MG63 (cell line): ENCODE measurements at regions not wholly inside any gene's neighbourhood (a gene's known extent, or its start where the extent isn't known, plus 50 kb on each side); places are given as distances from the start of the nearest gene placed in this dataset.

Source experiments
- DNase-seq: peaks from one replicate; pipeline ENCODE4 v3.0.0-alpha.2; 2020
- H3K27me3 ChIP-seq: fragments of 250-450 bp; sonication (Bioruptor Pico); 2 replicates; pipeline ENCODE4 v1.5.1; 2020; ENCODE audit warnings: mild to moderate bottlenecking, moderate library complexity
- H3K36me3 ChIP-seq: fragments of 250-450 bp; sonication (Bioruptor Pico); 2 replicates; pipeline ENCODE4 v1.5.1; 2020; ENCODE audit warnings: mild to moderate bottlenecking, moderate library complexity
- H3K4me3 ChIP-seq: fragments of 250-450 bp; sonication (Bioruptor Pico); 2 replicates; pipeline ENCODE4 v1.5.1; 2020; ENCODE audit warnings: mild to moderate bottlenecking, moderate library complexity
- H3K9me3 ChIP-seq: fragments of 250-450 bp; sonication (Bioruptor Pico); 2 replicates; pipeline ENCODE4 v1.5.1; 2020; ENCODE audit warnings: mild to moderate bottlenecking, moderate library complexity

DNA sequence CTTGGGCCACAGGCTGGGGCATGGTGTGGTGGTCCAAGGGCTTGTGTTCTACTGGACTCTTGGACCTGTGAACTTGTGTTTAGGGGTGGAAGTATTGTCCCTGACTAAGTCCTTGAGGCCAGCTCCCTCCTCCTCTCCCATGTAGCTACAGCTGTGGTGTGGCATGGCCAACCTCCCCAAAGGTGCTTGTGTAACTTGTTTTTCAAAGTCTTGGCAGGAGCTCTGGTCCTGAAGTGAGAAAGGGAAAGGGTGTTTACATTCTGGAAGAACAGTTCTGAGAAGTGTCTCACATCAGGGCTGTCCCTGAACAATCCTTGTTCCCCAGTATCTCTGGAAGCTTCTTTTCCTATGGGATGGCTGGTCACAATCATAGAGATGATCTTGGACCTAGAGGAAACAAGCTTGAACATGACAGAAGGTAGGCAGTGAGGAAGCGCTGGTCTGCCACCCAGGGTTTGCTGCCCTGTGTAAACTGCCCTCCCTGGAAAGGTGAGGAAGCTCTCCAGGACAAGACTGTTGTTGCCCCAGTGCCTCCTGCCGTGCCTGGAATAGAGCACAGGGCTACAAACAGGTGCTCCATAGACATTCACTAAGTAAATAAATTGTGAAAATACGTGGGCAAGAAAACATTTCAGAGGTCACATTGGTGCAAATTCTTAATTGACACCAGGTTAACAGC is 64.6 kb upstream of the KLF9 start:
- no peaks in the 10 kb centered on the region for H3K9me3 ChIP-seq
- H3K27me3 ChIP-seq = no peaks in the 10 kb centered on the region
- no peaks in the 10 kb centered on the region for H3K36me3 ChIP-seq
- H3K4me3 ChIP-seq = no peak overlapping the region
- DNase-seq = no peak

DNA sequence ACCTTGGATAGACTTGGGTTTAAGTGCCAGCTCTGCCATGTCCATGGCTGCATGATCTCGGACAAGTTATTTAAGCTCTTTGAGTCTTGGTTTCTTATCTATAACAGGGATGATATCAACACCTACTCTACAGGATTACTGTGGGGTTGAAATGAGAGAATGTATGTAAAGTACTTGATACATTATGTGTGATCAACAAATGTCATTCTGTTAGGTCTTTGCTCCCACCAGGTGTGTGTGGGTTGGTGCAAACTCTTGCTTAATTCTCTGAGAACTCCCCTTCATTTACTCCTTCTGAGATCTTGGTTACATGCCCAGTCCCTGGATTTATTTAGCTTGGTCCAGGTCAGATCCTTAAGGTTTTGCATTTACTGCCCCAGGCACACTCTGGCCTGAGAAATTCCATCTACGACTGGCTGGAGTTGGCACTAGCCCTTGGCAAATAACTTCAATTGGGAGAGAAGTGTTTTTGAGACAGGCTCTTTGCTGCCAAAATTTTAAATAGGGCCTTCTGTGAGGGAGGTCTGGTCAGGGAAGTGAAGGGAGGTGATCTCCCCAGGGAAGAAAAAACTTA is 63.5 kb upstream of the KLF9 start:
- DNase-seq = no peak

DNA sequence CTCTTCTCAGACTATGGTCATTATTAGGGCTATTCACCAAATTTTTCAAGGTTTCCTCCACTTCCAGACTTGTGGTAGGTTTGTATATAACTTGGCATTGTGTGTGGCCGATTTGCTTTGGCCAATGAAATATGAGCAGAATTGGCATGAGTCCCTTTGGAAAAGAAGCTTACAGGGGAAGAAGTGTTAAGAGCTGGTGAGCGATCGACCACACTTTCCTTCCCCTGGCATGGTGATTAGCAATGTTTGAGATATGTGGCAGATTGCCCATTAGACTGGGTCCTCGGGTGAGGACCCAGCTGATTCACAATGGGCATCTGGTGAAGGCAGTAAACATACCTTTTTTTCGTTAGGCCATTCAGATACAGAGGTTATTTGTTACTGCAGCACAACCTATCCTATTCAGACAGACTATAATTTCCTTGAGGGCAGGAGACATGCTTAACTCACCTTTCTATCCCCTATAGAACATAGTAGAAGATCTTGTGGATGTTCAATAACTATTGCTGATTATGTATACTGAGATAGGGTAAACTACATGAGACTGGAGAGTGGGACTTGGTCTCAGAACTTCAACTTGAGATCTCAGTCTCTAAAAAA is 62.8 kb upstream of the KLF9 start:
- no peaks in the 10 kb centered on the region for H3K27me3 ChIP-seq
- no peaks in the 10 kb centered on the region for H3K9me3 ChIP-seq
- H3K36me3 ChIP-seq = no peaks in the 10 kb centered on the region
- DNase-seq = peak; percentile 52
- no peak overlapping the region for H3K4me3 ChIP-seq

More for the DNA sequence above, 63.5 kb upstream of the KLF9 start:
- H3K36me3 ChIP-seq = no peaks in the 10 kb centered on the region
- H3K9me3 ChIP-seq = no peaks in the 10 kb centered on the region
- H3K27me3 ChIP-seq = no peaks in the 10 kb centered on the region
- H3K4me3 ChIP-seq = no peak overlapping the region

DNA sequence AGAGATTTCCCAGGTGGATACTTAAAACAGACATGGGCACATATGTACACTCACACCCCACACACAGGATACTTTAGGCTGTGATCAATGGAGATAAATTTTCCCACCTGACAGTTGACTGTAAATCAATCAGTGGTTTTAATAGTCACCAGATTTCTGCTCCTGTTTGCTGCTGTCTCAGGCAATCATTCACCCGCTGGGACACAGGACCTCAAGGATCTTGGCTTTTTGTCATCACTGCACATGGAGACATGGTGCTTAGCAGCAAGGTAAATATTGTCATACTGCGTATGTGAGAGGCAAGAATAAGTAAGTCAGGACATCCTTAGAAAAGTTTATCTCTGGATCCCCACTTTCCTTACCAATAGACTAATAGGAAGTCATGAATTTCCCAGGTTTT is 60.8 kb upstream of the KLF9 start:
- H3K36me3 ChIP-seq = no peaks in the 10 kb centered on the region
- H3K4me3 ChIP-seq = no peak overlapping the region
- no peaks in the 10 kb centered on the region for H3K9me3 ChIP-seq
- no peaks in the 10 kb centered on the region for H3K27me3 ChIP-seq
- no peak for DNase-seq

DNA sequence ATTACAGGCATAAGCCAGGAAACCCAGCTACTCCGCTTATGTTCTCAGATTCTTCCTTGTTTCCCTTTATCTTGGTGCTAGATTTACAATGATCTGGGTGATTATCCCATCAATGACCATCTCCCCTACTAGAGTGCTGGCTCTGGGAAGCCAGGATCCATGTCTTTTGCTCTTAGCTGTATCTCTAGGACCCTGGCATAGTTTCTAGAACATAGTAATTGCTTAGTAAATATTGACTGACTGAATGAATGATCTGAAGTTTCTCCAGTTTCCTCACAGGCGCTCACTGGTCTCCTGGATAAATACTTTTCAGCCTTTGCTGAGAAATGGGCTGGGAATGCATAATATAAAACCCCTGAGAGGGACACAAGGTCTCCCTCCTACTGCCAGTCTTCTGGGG is 60.0 kb upstream of the KLF9 start:
- Histone ChIP-seq H3K9me3 (no peaks in the 10 kb centered on the region), H3K27me3 (no peaks in the 10 kb centered on the region), H3K4me3 (no peak overlapping the region), H3K36me3 (no peaks in the 10 kb centered on the region)
- DNase-seq = no peak

DNA sequence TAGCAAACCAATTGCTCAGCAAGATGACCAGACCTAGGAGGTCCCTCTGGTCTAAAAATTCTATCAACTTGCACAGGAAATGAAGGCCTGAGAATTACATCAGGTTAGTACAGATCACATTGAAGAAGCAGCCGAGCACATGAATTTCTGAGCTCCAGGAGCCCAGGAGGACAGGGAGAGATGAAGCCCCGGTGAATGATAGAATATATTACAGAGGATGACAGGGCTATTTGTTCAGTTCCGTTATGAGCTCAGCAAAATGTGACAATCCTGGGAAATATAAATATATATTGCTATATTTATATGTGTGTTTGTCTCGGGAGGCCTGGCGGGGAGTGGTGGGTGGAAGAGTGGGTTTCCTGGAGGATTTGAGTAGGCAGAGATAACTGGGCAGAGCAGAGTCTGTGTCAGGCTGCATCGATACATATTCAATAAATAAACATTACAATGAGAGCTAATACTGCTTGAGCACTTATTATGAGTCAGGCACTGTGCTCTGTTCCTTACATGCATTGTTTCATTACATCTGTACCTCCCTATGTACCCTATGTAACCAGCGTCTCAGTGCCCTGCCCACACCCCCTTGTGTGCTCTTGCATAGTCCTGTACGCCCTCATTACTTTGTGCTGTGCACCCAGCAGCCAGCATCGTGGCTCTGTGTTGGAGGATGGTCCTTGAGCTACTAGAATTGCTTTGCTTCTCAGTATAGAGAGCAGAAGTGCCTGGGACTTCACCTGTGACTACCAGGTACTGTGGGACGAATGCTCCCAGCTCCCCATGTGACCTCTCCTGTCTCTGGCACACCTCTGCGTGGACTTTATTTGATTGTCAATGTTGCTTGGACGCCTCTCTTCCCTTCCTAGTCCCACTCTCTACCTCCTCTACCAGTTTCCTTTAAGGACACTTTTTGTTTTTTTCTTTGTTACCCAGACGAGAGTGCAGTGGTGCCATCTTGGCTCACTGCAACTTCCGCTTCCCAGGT is 58.1 kb upstream of the KLF9 start:
- no peaks in the 10 kb centered on the region for H3K27me3 ChIP-seq
- H3K36me3 ChIP-seq = no peaks in the 10 kb centered on the region
- no peak for DNase-seq
- H3K4me3 ChIP-seq = no peak overlapping the region
- H3K9me3 ChIP-seq = no peaks in the 10 kb centered on the region

DNA sequence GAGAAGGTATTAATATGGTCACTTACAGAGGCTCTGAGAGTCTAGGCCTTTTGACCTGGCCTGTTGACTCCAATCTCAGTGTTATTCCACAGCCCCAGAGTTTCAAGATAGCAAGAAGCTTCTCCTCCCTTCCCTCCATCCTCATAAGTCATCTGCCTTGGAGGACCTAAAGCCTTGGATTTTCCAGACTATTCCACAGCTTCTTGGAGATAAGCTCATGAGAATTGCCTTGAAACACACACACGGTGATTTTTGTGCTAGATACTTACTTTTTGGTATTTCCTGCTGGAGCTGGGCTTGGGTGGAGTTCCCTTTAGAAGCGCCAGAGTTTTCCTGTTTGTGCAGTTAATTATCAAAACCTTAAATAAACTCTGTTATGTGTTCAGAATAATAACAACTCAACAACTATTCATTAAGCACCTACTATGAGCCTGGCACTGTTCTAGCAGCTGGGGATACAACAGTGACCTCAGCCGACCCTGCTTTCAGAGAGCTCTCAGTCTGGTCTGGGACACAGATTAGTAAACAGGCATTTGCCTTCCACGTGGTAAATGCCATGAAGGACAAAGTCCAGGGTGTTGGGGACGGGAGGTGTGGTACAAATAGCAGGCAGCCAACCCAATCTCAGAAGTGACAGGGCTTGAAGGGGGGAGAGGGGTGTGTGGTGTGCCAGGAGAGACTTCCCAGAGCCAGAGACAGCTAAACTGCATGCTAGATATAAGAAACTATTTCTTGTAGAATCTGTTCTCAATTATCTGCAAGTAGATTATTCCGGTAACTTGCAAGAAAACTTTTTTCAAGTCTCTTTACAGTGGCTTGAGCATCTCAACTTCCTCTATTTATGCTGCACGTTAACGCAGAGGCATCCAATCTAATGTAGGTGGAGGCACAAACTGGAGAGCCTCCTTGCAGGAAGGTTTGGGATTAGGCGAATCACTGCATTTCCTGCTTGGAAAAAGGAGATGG is 55.9 kb upstream of the KLF9 start:
- Histone ChIP-seq H3K4me3 (no peak overlapping the region), H3K9me3 (no peaks in the 10 kb centered on the region), H3K27me3 (no peaks in the 10 kb centered on the region), H3K36me3 (no peaks in the 10 kb centered on the region)
- no peak for DNase-seq

DNA sequence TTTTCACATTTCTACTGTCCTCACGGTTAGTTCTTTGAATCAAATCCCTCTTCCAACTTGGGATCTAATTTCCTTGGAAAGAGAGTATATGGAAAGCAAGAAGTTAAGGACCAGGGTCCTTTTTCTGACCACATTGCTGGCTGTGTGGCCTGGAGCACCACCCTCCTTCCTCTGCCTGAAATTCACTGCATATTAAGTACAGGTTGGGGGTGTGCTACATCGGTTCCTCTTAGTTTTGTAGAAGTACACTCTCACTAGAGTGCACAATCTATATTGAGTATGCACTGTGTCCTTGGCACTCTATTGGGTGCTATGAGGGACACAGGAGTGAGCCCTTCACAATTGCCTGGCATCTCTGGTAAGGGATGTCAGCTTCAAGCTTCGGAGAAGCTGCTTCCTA is 53.8 kb upstream of the KLF9 start:
- no peak for DNase-seq
- Histone ChIP-seq H3K9me3 (no peaks in the 10 kb centered on the region), H3K36me3 (no peaks in the 10 kb centered on the region), H3K4me3 (no peak overlapping the region), H3K27me3 (no peaks in the 10 kb centered on the region)

DNA sequence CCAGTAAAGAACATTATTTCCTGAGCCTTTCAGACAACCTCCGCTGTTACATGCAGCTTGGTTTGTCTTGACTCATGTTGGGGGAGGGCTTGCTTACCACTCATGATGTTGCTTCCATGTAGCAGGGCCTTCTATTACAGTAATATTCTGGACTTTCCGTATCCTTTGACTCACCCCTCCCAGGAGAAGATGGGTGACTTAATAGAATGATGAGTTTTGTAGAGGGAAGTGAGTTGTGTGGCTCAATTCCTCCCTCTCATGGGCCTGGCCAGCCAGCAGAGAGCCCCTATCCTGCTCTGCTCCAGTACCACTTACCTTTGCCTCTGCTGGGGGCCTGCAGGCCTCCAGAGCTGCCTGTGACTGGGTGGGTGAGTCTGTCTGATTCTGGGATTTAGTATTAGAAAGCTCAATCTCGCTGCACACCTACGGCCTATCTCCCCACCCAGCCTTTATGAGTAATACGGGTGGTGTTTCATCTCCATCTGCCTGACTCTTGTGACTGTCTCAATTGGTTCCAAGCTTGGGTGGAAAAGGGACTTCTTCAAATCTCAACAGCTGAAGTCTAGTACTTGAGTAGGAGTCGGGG is 52.6 kb upstream of the KLF9 start:
- DNase-seq = no peak
- Histone ChIP-seq H3K27me3 (no peaks in the 10 kb centered on the region), H3K36me3 (no peaks in the 10 kb centered on the region), H3K4me3 (no peak overlapping the region), H3K9me3 (no peaks in the 10 kb centered on the region)

DNA sequence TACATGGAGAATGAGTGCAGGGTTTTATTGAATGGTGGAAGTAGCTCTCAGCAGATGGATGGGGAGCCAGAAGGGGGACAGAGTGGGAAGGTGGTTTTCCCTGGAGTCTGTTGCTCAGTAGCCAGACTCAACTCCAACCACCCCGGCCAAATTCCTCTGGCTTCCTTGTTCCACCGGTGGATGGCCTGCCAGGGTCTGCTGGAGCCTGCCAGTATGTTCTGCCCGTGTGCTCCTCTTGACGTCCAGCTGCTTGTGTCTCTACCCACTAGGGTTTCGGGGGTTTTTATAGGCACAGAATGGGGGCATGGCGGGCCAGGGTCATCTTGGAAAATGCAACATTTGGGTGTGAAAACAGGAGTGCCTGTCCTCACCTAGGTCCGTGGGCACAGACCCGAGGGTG is 51.4 kb upstream of the KLF9 start:
- Histone ChIP-seq H3K36me3 (no peaks in the 10 kb centered on the region), H3K27me3 (no peaks in the 10 kb centered on the region), H3K4me3 (no peak overlapping the region), H3K9me3 (no peaks in the 10 kb centered on the region)
- no peak for DNase-seq

DNA sequence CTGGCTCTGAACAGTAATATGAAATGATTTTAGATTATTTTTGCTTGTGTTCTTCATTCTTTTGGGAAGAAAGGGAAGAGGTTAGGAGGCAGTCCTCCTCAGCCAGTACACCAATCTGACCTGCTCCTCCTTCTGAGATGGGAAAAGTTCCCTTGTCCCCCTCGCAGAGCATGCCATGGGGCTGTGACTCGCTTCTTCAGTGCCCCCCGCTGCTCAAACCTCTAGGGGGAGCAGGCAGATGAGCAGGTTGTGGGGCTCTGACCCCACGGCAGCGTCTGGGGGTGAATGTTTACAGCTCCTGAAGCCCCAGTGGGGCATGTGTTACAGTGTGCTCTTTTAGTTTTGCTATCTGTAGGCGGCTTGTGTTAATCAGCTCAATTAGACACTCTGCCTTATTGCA is 50.9 kb upstream of the KLF9 start:
- no peak for DNase-seq
- no peaks in the 10 kb centered on the region for H3K9me3 ChIP-seq
- H3K36me3 ChIP-seq = no peaks in the 10 kb centered on the region
- H3K27me3 ChIP-seq = no peaks in the 10 kb centered on the region
- no peak overlapping the region for H3K4me3 ChIP-seq
